ENCODE measurements at regions not wholly inside any gene's neighbourhood (a gene's known extent, or its start where the extent isn't known, plus 50 kb on each side); places are given as distances from the start of the nearest gene placed in this dataset.

- TF ChIP-seq CHD7 (IDR thresholded peaks at IDR 0.05; ENCODE audit: insufficient replicate concordance, low read length) (no peak), EGR1 (IDR thresholded peaks at IDR 0.05; ENCODE audit: borderline replicate concordance, low read depth, low read length) (no peak), TAF1 (IDR thresholded peaks at IDR 0.05; ENCODE audit: low read depth, low read length) (no peak)
Measured at GRCh38 chrX:99468993-99469392, 941.1 kb downstream of the PCDH19 start (continued).

All from H1 (cell line).